HEK293 (cell line): ENCODE measurements at regions not wholly inside any gene's neighbourhood (a gene's known extent, or its start where the extent isn't known, plus 50 kb on each side); places are given as distances from the start of the nearest gene placed in this dataset.

Experiments used
- CTCF ChIA-PET: fragments of 350-600 bp; formaldehyde crosslinking; extraction: SDS; loops from one replicate; lab custom pipeline; 2021; ENCODE audit warnings: antibody characterized with exemption; lab: Yijun Ruan, JAX
- POLR2A ChIA-PET: fragments of 300-600 bp; formaldehyde crosslinking; extraction: SDS; loops from one replicate; lab custom pipeline; 2020; ENCODE audit warnings: antibody characterized with exemption, inconsistent platforms; lab: Yijun Ruan, JAX
- H3K27ac ChIP-seq: fragments of 200-500 bp; sonication (Bioruptor generic); 2 replicates; pipeline ENCODE4 v1.5.1; 2014; ENCODE audit warnings: low read depth, low read length, control low read depth, inconsistent platforms; ENCODE audit errors: extremely low read depth
- H3K36me3 ChIP-seq, 2 experiments: fragments of 200-500 bp in 1 of 2; sonication (Bioruptor generic) in 1 of 2; 1 replicate in 1 of 2; 2 replicates in 1 of 2; pipeline ENCODE4 v1.5.1; 2014 to 2017; ENCODE audit warnings: inconsistent platforms in 2 of 2, low read length in 2 of 2; ENCODE audit not compliant: control insufficient read depth in 2 of 2, insufficient read depth in 1 of 2
- H3K4me1 ChIP-seq: fragments of 200-500 bp; sonication (Bioruptor generic); 2 replicates; pipeline ENCODE4 v1.5.1; 2014; ENCODE audit warnings: mild to moderate bottlenecking, low read length, inconsistent platforms; ENCODE audit not compliant: control insufficient read depth, insufficient read depth
- H3K4me3 ChIP-seq: 2 replicates; pipeline ENCODE4 v1.5.1; 2011; ENCODE audit warnings: low read depth, mild to moderate bottlenecking, control low read depth, low read length, moderate library complexity
- H3K9me3 ChIP-seq: fragments of 200-500 bp; sonication (Bioruptor generic); 2 replicates; pipeline ENCODE4 v1.5.1; 2014; ENCODE audit warnings: low read depth, low read length, inconsistent platforms; ENCODE audit not compliant: control insufficient read depth, insufficient read depth
- EGR2 ChIP-seq: fragments of 450-650 bp; formaldehyde crosslinking; IDR thresholded peaks from 2 replicates; pipeline ENCODE4 v1.5.1; 2016; ENCODE audit warnings: low read depth, missing biosample characterization, missing genetic modification characterization
- GLI2 ChIP-seq: fragments of 450-650 bp; formaldehyde crosslinking; IDR thresholded peaks from 2 replicates; pipeline ENCODE4; 2017; ENCODE audit warnings: missing biosample characterization, missing genetic modification characterization, low read depth, borderline replicate concordance
- IKZF3 ChIP-seq: fragments of 450-650 bp; IDR thresholded peaks from 2 replicates; pipeline ENCODE4 v1.5.0; 2018; ENCODE audit warnings: missing biosample characterization, mild to moderate bottlenecking, missing genetic modification characterization, moderate library complexity
- OVOL3 ChIP-seq: fragments of 450-650 bp; formaldehyde crosslinking; IDR thresholded peaks from 2 replicates; pipeline ENCODE4 v1.5.1; 2016; ENCODE audit warnings: missing biosample characterization, missing genetic modification characterization
- PRDM1 ChIP-seq: fragments of 450-650 bp; formaldehyde crosslinking; IDR thresholded peaks from 2 replicates; pipeline ENCODE4; 2016; ENCODE audit warnings: missing biosample characterization, missing genetic modification characterization
- REPIN1 ChIP-seq: fragments of 450-650 bp; formaldehyde crosslinking; IDR thresholded peaks from 2 replicates; pipeline ENCODE4 v1.5.1; 2017; ENCODE audit warnings: missing biosample characterization, missing genetic modification characterization, low read depth
- WT1 ChIP-seq: fragments of 450-650 bp; formaldehyde crosslinking; IDR thresholded peaks from 2 replicates; pipeline ENCODE4 v1.5.1; 2016; ENCODE audit warnings: missing biosample characterization, missing genetic modification characterization
- ZBTB11 ChIP-seq: fragments of 450-650 bp; formaldehyde crosslinking; conservative IDR thresholded peaks from 2 replicates; pipeline ENCODE4 v1.5.1; 2016; ENCODE audit warnings: low read depth, missing biosample characterization, missing genetic modification characterization
- ZBTB20 ChIP-seq: fragments of 450-650 bp; formaldehyde crosslinking; IDR thresholded peaks from 2 replicates; pipeline ENCODE4 v1.5.1; 2016; ENCODE audit warnings: missing biosample characterization, missing genetic modification characterization
- ZBTB44 ChIP-seq: fragments of 450-650 bp; IDR thresholded peaks from 2 replicates; pipeline ENCODE4 v1.5.1; 2018; ENCODE audit warnings: missing biosample characterization, mild to moderate bottlenecking, missing genetic modification characterization
- ZFHX2 ChIP-seq: fragments of 450-650 bp; formaldehyde crosslinking; conservative IDR thresholded peaks from 2 replicates; pipeline ENCODE4 v1.5.1; 2016; ENCODE audit warnings: missing biosample characterization, missing genetic modification characterization
- ZFP37 ChIP-seq: fragments of 450-650 bp; formaldehyde crosslinking; IDR thresholded peaks from 2 replicates; pipeline ENCODE4 v1.5.1; 2016; ENCODE audit warnings: missing biosample characterization, missing genetic modification characterization
- ZNF121 ChIP-seq: fragments of 450-650 bp; formaldehyde crosslinking; IDR thresholded peaks from 2 replicates; pipeline ENCODE4 v1.5.1; 2016; ENCODE audit warnings: missing biosample characterization, missing genetic modification characterization
- ZNF138 ChIP-seq: fragments of 450-650 bp; formaldehyde crosslinking; IDR thresholded peaks from 2 replicates; pipeline ENCODE4 v1.5.1; 2016; ENCODE audit warnings: missing biosample characterization, missing genetic modification characterization, borderline replicate concordance
- ZNF16 ChIP-seq: fragments of 450-650 bp; formaldehyde crosslinking; IDR thresholded peaks from 2 replicates; pipeline ENCODE4 v1.5.1; 2016; ENCODE audit warnings: low read depth, missing biosample characterization, missing genetic modification characterization
- ZNF175 ChIP-seq: fragments of 450-650 bp; formaldehyde crosslinking; IDR thresholded peaks from 2 replicates; pipeline ENCODE4 v1.5.1; 2016; ENCODE audit warnings: missing biosample characterization, missing genetic modification characterization
- ZNF184 ChIP-seq: fragments of 450-650 bp; IDR thresholded peaks from 2 replicates; pipeline ENCODE4 v1.5.1; 2018; ENCODE audit warnings: missing biosample characterization, mild to moderate bottlenecking, missing genetic modification characterization
- ZNF19 ChIP-seq: fragments of 450-650 bp; formaldehyde crosslinking; IDR thresholded peaks from 2 replicates; pipeline ENCODE4; 2016; ENCODE audit warnings: missing biosample characterization, missing genetic modification characterization, low read depth
- ZNF2 ChIP-seq: fragments of 450-650 bp; formaldehyde crosslinking; IDR thresholded peaks from 2 replicates; pipeline ENCODE4 v1.5.1; 2016; ENCODE audit warnings: missing biosample characterization, missing genetic modification characterization
- ZNF24 ChIP-seq: fragments of 450-650 bp; formaldehyde crosslinking; IDR thresholded peaks from 2 replicates; pipeline ENCODE4 v1.5.1; 2016; ENCODE audit warnings: missing biosample characterization, missing genetic modification characterization
- ZNF354C ChIP-seq: fragments of 450-650 bp; formaldehyde crosslinking; IDR thresholded peaks from 2 replicates; pipeline ENCODE4 v1.5.1; 2016; ENCODE audit warnings: missing biosample characterization, missing genetic modification characterization, low read depth, borderline replicate concordance
- ZNF416 ChIP-seq: fragments of 450-650 bp; formaldehyde crosslinking; IDR thresholded peaks from 2 replicates; pipeline ENCODE4 v1.5.1; 2016; ENCODE audit warnings: missing biosample characterization, missing genetic modification characterization
- ZNF501 ChIP-seq: fragments of 450-650 bp; formaldehyde crosslinking; IDR thresholded peaks from 2 replicates; pipeline ENCODE4 v1.5.1; 2016; ENCODE audit warnings: missing biosample characterization, missing genetic modification characterization
- ZNF521 ChIP-seq: fragments of 450-650 bp; formaldehyde crosslinking; IDR thresholded peaks from 2 replicates; pipeline ENCODE4 v1.5.1; 2017; ENCODE audit warnings: missing biosample characterization, mild to moderate bottlenecking, missing genetic modification characterization
- ZNF558 ChIP-seq: fragments of 450-650 bp; formaldehyde crosslinking; IDR thresholded peaks from 2 replicates; pipeline ENCODE4 v1.5.1; 2016; ENCODE audit warnings: missing biosample characterization, missing genetic modification characterization
- ZNF623 ChIP-seq: fragments of 450-650 bp; formaldehyde crosslinking; IDR thresholded peaks from 2 replicates; pipeline ENCODE4 v1.5.1; 2016; ENCODE audit warnings: missing biosample characterization, missing genetic modification characterization
- ZNF701 ChIP-seq: fragments of 450-650 bp; formaldehyde crosslinking; IDR thresholded peaks from 2 replicates; pipeline ENCODE4 v1.5.1; 2016; ENCODE audit warnings: missing biosample characterization, missing genetic modification characterization

- TF ChIP-seq REPIN1 (tag by site-specific recombination) (no peak), ZNF501 (tag by site-specific recombination) (no peak), ZNF354C (no peak), ZNF416 (tag by site-specific recombination) (no peak), ZNF184 (tag by site-specific recombination) (0 out of 2 replicates have a peak, but pooled peaks have one; percentile 19), ZBTB44 (tag by site-specific recombination) (no peak), ZNF2 (tag by site-specific recombination) (no peak), EGR2 (tag by site-specific recombination) (peak; percentile 75), IKZF3 (tag by site-specific recombination) (peak; percentile 42; the same call in 1 of the 2 replicates), ZFHX2 (tag by site-specific recombination) (peak; percentile 74)
Measured at GRCh38 chr5:126124706-126125345, 298.4 kb upstream of the GRAMD2B start (continued).

DNA sequence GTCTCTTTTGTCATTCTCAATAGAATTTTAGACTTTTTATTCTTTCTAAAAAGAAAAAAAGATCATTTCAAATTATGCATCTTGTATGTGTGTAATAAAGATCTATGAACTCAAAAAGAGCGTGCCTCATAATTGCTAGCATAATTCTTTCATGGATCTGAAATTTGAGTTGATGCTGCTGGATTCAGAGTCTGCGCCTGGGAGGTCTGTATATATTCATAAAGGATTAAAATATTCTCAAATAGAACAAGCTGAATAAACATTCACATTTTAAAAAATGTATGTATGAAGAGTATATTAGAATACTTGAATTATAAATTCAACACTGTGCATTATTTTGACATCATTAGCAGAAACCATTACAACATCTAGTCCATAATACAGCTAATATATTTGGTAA, 297.8 kb upstream of the GRAMD2B start:
- H3K4me3 ChIP-seq: no peak overlapping the region
- POLR2A ChIA-PET: no interaction called here
- H3K27ac ChIP-seq: no peak overlapping the region
- CTCF ChIA-PET: no interaction called here
- TF ChIP-seq ZBTB20: no peak
- TF ChIP-seq ZNF24 (tag by site-specific recombination): no peak
- TF ChIP-seq ZNF121 (tag by site-specific recombination): no peak
- TF ChIP-seq ZNF2 (tag by site-specific recombination): no peak
- no peak for TF ChIP-seq ZNF19
- no peak for TF ChIP-seq OVOL3 (tag by site-specific recombination)
- TF ChIP-seq ZNF138 (tag by site-specific recombination): no peak
- no peak for TF ChIP-seq GLI2
- TF ChIP-seq ZNF623 (tag by site-specific recombination): no peak
- no peak for TF ChIP-seq ZBTB11 (tag by site-specific recombination)
- no peak for TF ChIP-seq ZNF501 (tag by site-specific recombination)
- no peak for TF ChIP-seq PRDM1
- no peak for TF ChIP-seq ZNF16
- no peak for TF ChIP-seq WT1 (tag by site-specific recombination)
- no peak for TF ChIP-seq ZNF521 (tag by site-specific recombination)
- TF ChIP-seq ZFP37 (tag by site-specific recombination): no peak
- no peak for TF ChIP-seq ZNF701 (tag by site-specific recombination)
- no peak for TF ChIP-seq ZNF175 (tag by site-specific recombination)
- no peak for TF ChIP-seq ZNF558 (tag by site-specific recombination)
- no peaks in the 10 kb centered on the region for H3K36me3 ChIP-seq
- no peaks in the 10 kb centered on the region for H3K9me3 ChIP-seq
- peaks cover 19% of the 10 kb centered on the region for H3K4me1 ChIP-seq
